ENCODE measurements at regions not wholly inside any gene's neighbourhood (a gene's known extent, or its start where the extent isn't known, plus 50 kb on each side); places are given as distances from the start of the nearest gene placed in this dataset.

DNA sequence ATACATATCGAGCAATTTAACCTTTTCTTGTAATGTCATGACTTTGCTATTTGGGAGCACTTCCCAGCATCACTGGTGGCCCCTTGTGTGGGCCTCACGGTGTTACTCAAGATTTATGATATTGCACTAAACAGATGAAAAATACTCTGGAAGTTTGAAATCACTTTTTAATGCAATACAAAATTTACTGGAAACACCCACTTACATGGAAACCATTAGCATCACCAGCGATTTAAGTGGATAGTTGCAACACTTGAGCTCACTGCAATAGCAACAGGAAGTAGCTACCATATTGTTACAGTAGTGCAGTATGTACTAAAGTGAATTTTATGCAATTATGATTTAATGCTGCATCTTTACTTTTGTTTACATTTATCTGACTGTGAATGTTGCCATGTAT lies 184.4 kb downstream of the MDFIC start:
- H3K4me1 ChIP-seq (ENCODE audit: control insufficient read depth in 1 of 2, insufficient read depth in 2 of 2, low read length in 2 of 2) = no peaks in the 10 kb centered on the region
- no peak overlapping the region for H3K4me2 ChIP-seq (ENCODE audit: low read length)
- no peak overlapping the region for H3K4me3 ChIP-seq (ENCODE audit: low read depth, low read length)
- no peak overlapping the region for H3K23ac ChIP-seq (ENCODE audit: low read length)
- H2BK12ac ChIP-seq (ENCODE audit: low read length) = no peak overlapping the region
- no CpG with 5 or more reads among the region's 3 CpGs for WGBS (ENCODE audit: extremely low coverage, insufficient coverage, insufficient read length)
- H3K14ac ChIP-seq (ENCODE audit: low read length) = no peak overlapping the region
- H3K36me3 ChIP-seq (ENCODE audit: control insufficient read depth in 1 of 2, insufficient read depth in 2 of 2, low read length in 2 of 2) = no peaks in the 10 kb centered on the region
- no peak overlapping the region for H2BK5ac ChIP-seq (ENCODE audit: low read depth, low read length, poor library complexity)
- no peak overlapping the region for H3K9ac ChIP-seq (ENCODE audit: low read length)
- no peak overlapping the region for H4K91ac ChIP-seq (ENCODE audit: low read depth, low read length)
- no peak overlapping the region for H3K4ac ChIP-seq (ENCODE audit: low read depth, low read length)
- no peaks in the 10 kb centered on the region for H3K79me2 ChIP-seq (ENCODE audit: control insufficient read depth, insufficient read depth, low read length, poor library complexity)
- H3K9me3 ChIP-seq (ENCODE audit: insufficient read depth, low read depth, low read length) = no peaks in the 10 kb centered on the region
- H2BK120ac ChIP-seq (ENCODE audit: insufficient read depth, low read length, poor library complexity) = no peak overlapping the region
- H4K8ac ChIP-seq (ENCODE audit: low read depth, low read length) = no peak overlapping the region
- H3K27me3 ChIP-seq (ENCODE audit: insufficient read depth, low read length) = no peaks in the 10 kb centered on the region
- H4K12ac ChIP-seq (ENCODE audit: low read depth, low read length) = no peak overlapping the region
- H3K79me1 ChIP-seq (ENCODE audit: low read length) = no peaks in the 10 kb centered on the region
- H2AK5ac ChIP-seq (ENCODE audit: low read length) = no peak overlapping the region
- H3K18ac ChIP-seq (ENCODE audit: low read length) = no peak overlapping the region
- H2AFZ ChIP-seq (ENCODE audit: insufficient read depth, low read length, poor library complexity) = no peak overlapping the region
- H3K27ac ChIP-seq (ENCODE audit: low read depth, low read length) = no peak overlapping the region
- no peak for DNase-seq

DNA sequence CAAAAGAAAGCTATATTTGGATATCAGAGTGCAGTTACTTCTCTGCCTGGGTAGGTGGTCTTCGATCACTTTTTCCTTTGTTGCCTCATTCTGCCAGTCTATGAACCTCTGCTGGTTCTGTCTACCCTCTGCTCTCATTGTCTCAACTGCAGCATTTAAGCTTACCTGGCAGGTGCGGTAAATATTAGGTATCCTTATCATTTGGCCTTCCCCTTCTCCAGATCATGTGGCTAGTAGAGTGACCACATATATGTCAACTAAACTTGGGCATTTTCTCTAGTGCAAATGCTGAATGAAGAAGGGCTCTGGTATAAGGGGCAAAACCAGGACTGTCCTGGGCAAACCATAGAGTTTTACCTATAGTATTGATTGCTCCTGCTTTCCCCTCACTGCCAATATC lies 180.8 kb downstream of the MDFIC start:
- Histone ChIP-seq H3K27ac (ENCODE audit: low read depth, low read length) (no peak overlapping the region), H3K36me3 (ENCODE audit: control insufficient read depth in 1 of 2, insufficient read depth in 2 of 2, low read length in 2 of 2) (no peaks in the 10 kb centered on the region), H4K12ac (ENCODE audit: low read depth, low read length) (no peak overlapping the region), H2AFZ (ENCODE audit: insufficient read depth, low read length, poor library complexity) (no peak overlapping the region), H3K9ac (ENCODE audit: low read length) (no peak overlapping the region), H3K4me1 (ENCODE audit: control insufficient read depth in 1 of 2, insufficient read depth in 2 of 2, low read length in 2 of 2) (no peaks in the 10 kb centered on the region), H2BK120ac (ENCODE audit: insufficient read depth, low read length, poor library complexity) (no peak overlapping the region), H2AK5ac (ENCODE audit: low read length) (no peak overlapping the region), H3K14ac (ENCODE audit: low read length) (no peak overlapping the region), H3K9me3 (ENCODE audit: insufficient read depth, low read depth, low read length) (no peaks in the 10 kb centered on the region), H2BK5ac (ENCODE audit: low read depth, low read length, poor library complexity) (no peak overlapping the region), H3K4me2 (ENCODE audit: low read length) (no peak overlapping the region), H3K27me3 (ENCODE audit: insufficient read depth, low read length) (no peaks in the 10 kb centered on the region), H3K23ac (ENCODE audit: low read length) (no peak overlapping the region), H4K91ac (ENCODE audit: low read depth, low read length) (no peak overlapping the region), H3K4me3 (ENCODE audit: low read depth, low read length) (no peak overlapping the region), H3K79me1 (ENCODE audit: low read length) (no peaks in the 10 kb centered on the region), H2BK12ac (ENCODE audit: low read length) (no peak overlapping the region), H3K79me2 (ENCODE audit: control insufficient read depth, insufficient read depth, low read length, poor library complexity) (no peaks in the 10 kb centered on the region), H4K8ac (ENCODE audit: low read depth, low read length) (no peak overlapping the region), H3K18ac (ENCODE audit: low read length) (no peak overlapping the region), H3K4ac (ENCODE audit: low read depth, low read length) (no peak overlapping the region)
- no peak for DNase-seq
- no CpG with 5 or more reads among the region's 2 CpGs for WGBS (ENCODE audit: extremely low coverage, insufficient coverage, insufficient read length)

DNA sequence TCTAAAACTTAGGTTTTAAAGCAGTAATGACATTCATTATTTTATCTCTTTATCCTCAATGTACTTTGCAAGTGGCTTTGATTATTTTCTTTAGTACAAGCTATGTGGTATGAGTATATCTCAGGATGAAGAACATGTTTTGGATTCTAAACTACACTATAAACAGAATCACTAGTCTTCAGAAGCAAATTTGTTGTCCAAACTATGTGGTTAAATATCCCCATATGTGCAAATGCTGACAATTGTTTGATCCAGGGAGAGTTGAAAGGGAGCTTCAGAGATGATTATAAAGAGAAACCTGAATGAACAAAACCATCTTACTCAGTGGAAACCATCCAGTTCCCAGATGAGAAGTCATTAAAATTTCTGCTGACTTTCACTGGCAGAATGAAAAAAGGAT lies 179.3 kb downstream of the MDFIC start:
- Histone ChIP-seq H4K91ac (ENCODE audit: low read depth, low read length) (no peak overlapping the region), H3K9ac (ENCODE audit: low read length) (no peak overlapping the region), H3K18ac (ENCODE audit: low read length) (no peak overlapping the region), H2BK12ac (ENCODE audit: low read length) (no peak overlapping the region), H2AK5ac (ENCODE audit: low read length) (no peak overlapping the region), H4K12ac (ENCODE audit: low read depth, low read length) (no peak overlapping the region), H3K23ac (ENCODE audit: low read length) (no peak overlapping the region), H3K79me1 (ENCODE audit: low read length) (no peaks in the 10 kb centered on the region), H2BK120ac (ENCODE audit: insufficient read depth, low read length, poor library complexity) (no peak overlapping the region), H2BK5ac (ENCODE audit: low read depth, low read length, poor library complexity) (no peak overlapping the region), H3K4me3 (ENCODE audit: low read depth, low read length) (no peak overlapping the region), H2AFZ (ENCODE audit: insufficient read depth, low read length, poor library complexity) (no peak overlapping the region), H3K36me3 (ENCODE audit: control insufficient read depth in 1 of 2, insufficient read depth in 2 of 2, low read length in 2 of 2) (no peaks in the 10 kb centered on the region), H4K8ac (ENCODE audit: low read depth, low read length) (no peak overlapping the region), H3K4ac (ENCODE audit: low read depth, low read length) (no peak overlapping the region), H3K4me2 (ENCODE audit: low read length) (no peak overlapping the region), H3K79me2 (ENCODE audit: control insufficient read depth, insufficient read depth, low read length, poor library complexity) (no peaks in the 10 kb centered on the region), H3K4me1 (ENCODE audit: control insufficient read depth in 1 of 2, insufficient read depth in 2 of 2, low read length in 2 of 2) (peaks cover 0 to 2% of the 10 kb centered on the region in 2 experiments), H3K27me3 (ENCODE audit: insufficient read depth, low read length) (no peaks in the 10 kb centered on the region), H3K27ac (ENCODE audit: low read depth, low read length) (no peak overlapping the region), H3K9me3 (ENCODE audit: insufficient read depth, low read depth, low read length) (no peaks in the 10 kb centered on the region), H3K14ac (ENCODE audit: low read length) (no peak overlapping the region)
- no peak for DNase-seq

DNA sequence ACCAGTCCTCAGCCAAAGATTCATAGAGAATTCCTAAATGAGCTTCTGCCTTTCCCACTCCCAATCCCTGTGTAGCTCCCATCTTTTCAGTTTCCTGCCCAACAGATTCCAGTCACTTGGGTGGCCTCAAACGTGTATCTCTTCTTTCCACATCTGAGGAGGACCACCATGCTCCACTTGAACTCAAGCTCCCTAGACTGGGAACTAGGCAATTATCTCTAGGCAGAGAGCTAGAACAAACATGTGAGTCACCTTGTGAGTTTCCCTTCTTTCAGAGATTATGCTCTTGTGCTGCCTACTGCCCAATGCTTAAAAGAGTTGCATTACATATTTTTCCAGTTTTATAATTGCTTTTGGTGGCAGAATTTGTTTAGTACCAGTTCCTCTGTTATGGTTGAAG lies 178.0 kb downstream of the MDFIC start:
- no CpG with 5 or more reads among the region's 1 CpG for WGBS (ENCODE audit: extremely low coverage, insufficient coverage, insufficient read length)

More for the DNA sequence above, 178.0 kb downstream of the MDFIC start:
- no peak overlapping the region for H4K91ac ChIP-seq (ENCODE audit: low read depth, low read length)
- H3K36me3 ChIP-seq (ENCODE audit: control insufficient read depth in 1 of 2, insufficient read depth in 2 of 2, low read length in 2 of 2) = no peaks in the 10 kb centered on the region
- H3K14ac ChIP-seq (ENCODE audit: low read length) = no peak overlapping the region
- H2AK5ac ChIP-seq (ENCODE audit: low read length) = no peak overlapping the region
- H3K18ac ChIP-seq (ENCODE audit: low read length) = no peak overlapping the region
- H2BK12ac ChIP-seq (ENCODE audit: low read length) = no peak overlapping the region
- H2AFZ ChIP-seq (ENCODE audit: insufficient read depth, low read length, poor library complexity) = no peak overlapping the region
- H3K79me1 ChIP-seq (ENCODE audit: low read length) = no peaks in the 10 kb centered on the region
- H3K4me3 ChIP-seq (ENCODE audit: low read depth, low read length) = no peak overlapping the region
- H4K12ac ChIP-seq (ENCODE audit: low read depth, low read length) = no peak overlapping the region
- no peak overlapping the region for H3K23ac ChIP-seq (ENCODE audit: low read length)
- H3K4me2 ChIP-seq (ENCODE audit: low read length) = no peak overlapping the region
- H3K27me3 ChIP-seq (ENCODE audit: insufficient read depth, low read length) = no peaks in the 10 kb centered on the region
- H2BK5ac ChIP-seq (ENCODE audit: low read depth, low read length, poor library complexity) = no peak overlapping the region
- no peak overlapping the region for H4K8ac ChIP-seq (ENCODE audit: low read depth, low read length)
- H3K9ac ChIP-seq (ENCODE audit: low read length) = no peak overlapping the region
- no peaks in the 10 kb centered on the region for H3K9me3 ChIP-seq (ENCODE audit: insufficient read depth, low read depth, low read length)
- no peak overlapping the region for H2BK120ac ChIP-seq (ENCODE audit: insufficient read depth, low read length, poor library complexity)
- H3K27ac ChIP-seq (ENCODE audit: low read depth, low read length) = no peak overlapping the region
- H3K79me2 ChIP-seq (ENCODE audit: control insufficient read depth, insufficient read depth, low read length, poor library complexity) = no peaks in the 10 kb centered on the region
- peaks cover 0 to 2% of the 10 kb centered on the region in 2 experiments for H3K4me1 ChIP-seq (ENCODE audit: control insufficient read depth in 1 of 2, insufficient read depth in 2 of 2, low read length in 2 of 2)
- no peak for DNase-seq
- no peak overlapping the region for H3K4ac ChIP-seq (ENCODE audit: low read depth, low read length)

Data from trophoblast cell (in vitro differentiated cells and primary cell).